Hepatocyte (in vitro differentiated cells): ENCODE measurements at regions not wholly inside any gene's neighbourhood (a gene's known extent, or its start where the extent isn't known, plus 50 kb on each side); places are given as distances from the start of the nearest gene placed in this dataset.

Experiments
- CTCF ChIP-seq: fragments of 200-600 bp; sonication (generic); IDR thresholded peaks from 2 replicates; pipeline ENCODE4 v1.5.1; 2016; ENCODE audit warnings: antibody characterized with exemption, mild to moderate bottlenecking; ENCODE audit not compliant: poor library complexity
- EZH2 ChIP-seq: fragments of 200-600 bp; sonication (generic); IDR thresholded peaks from 2 replicates; pipeline ENCODE4 v1.6.1; 2016; ENCODE audit warnings: antibody characterized with exemption, mild to moderate bottlenecking, borderline replicate concordance
- EZH2phosphoT487 ChIP-seq: fragments of 200-600 bp; sonication (generic); IDR thresholded peaks from one replicate; pipeline ENCODE4 v1.6.1; 2018; ENCODE audit warnings: antibody characterized with exemption, mild to moderate bottlenecking, low read depth, moderate library complexity; ENCODE audit not compliant: unreplicated experiment, severe bottlenecking

- TF ChIP-seq CTCF (no peak), EZH2 (no peak), EZH2phosphoT487 (no peak)
These were observed 771.5 kb upstream of the HS3ST1 start for GRCh38 chr4:12200226-12200625.
